Natural killer cell (primary cell): ENCODE measurements at regions not wholly inside any gene's neighbourhood (a gene's known extent, or its start where the extent isn't known, plus 50 kb on each side); places are given as distances from the start of the nearest gene placed in this dataset.

Source experiments
- ATAC-seq, 3 donors: fragments of 150-1000 bp in 2 of 3; fragments of 200-7000 bp in 1 of 3; cut with Tn5 transposase; 1 replicate in 1 of 3; 2 replicates in 2 of 3; pipeline ENCODE4 v1.10.0; 2021; ENCODE audit warnings: mild to moderate bottlenecking in 2 of 3, moderate library complexity in 2 of 3
- DNase-seq, 2 donors: peaks; one replicate each; pipeline versions ENCODE4 v3.0.0 to v3.0.0-alpha.2; 2013 to 2021; ENCODE audit warnings: mixed read lengths in 1 of 2
- H3K27ac ChIP-seq: one replicate; pipeline ENCODE4 v1.5.1; 2013; ENCODE audit warnings: mild to moderate bottlenecking, low read length
- H3K27me3 ChIP-seq: one replicate; pipeline ENCODE4 v1.6.1; 2013; ENCODE audit warnings: low read length; ENCODE audit not compliant: control insufficient read depth, insufficient read depth
- H3K36me3 ChIP-seq: one replicate; pipeline ENCODE4 v1.6.1; 2013; ENCODE audit warnings: low read length; ENCODE audit not compliant: control insufficient read depth, insufficient read depth
- H3K4me1 ChIP-seq: one replicate; pipeline ENCODE4 v1.6.1; 2013; ENCODE audit warnings: low read length; ENCODE audit not compliant: control insufficient read depth, insufficient read depth
- H3K4me3 ChIP-seq: one replicate; pipeline ENCODE4 v1.5.1; 2013; ENCODE audit warnings: low read length
- H3K9me3 ChIP-seq: one replicate; pipeline ENCODE4 v1.6.1; 2013; ENCODE audit warnings: low read length; ENCODE audit not compliant: control insufficient read depth, insufficient read depth
- H3K27ac Mint-ChIP-seq, 2 donors: one replicate each; pipeline ENCODE4 v1.8.0; 2022; ENCODE audit warnings: mild to moderate bottlenecking in 2 of 2, mixed read lengths in 2 of 2, moderate library complexity in 1 of 2
- H3K27me3 Mint-ChIP-seq, 2 donors: one replicate each; pipeline ENCODE4 v1.8.0; 2022; ENCODE audit warnings: low read depth in 2 of 2, mixed read lengths in 2 of 2
- H3K36me3 Mint-ChIP-seq: one replicate; pipeline ENCODE4 v1.8.0; 2022; ENCODE audit warnings: mixed read lengths
- H3K4me1 Mint-ChIP-seq, 2 donors: one replicate each; pipeline ENCODE4 v1.8.0; 2022; ENCODE audit warnings: mixed read lengths in 2 of 2
- H3K4me3 Mint-ChIP-seq: one replicate; pipeline ENCODE4 v1.8.0; 2022; ENCODE audit warnings: mild to moderate bottlenecking, moderate library complexity, mixed read lengths
- H3K9me3 Mint-ChIP-seq, 2 donors: one replicate each; pipeline ENCODE4 v1.8.0; 2022; ENCODE audit warnings: mixed read lengths in 2 of 2
- WGBS: methylation state at CpG from one replicate; pipeline ENCODE4 v1.1.7; 2013; ENCODE audit warnings: missing lambda C conversion rate; ENCODE audit not compliant: insufficient coverage; 5-methylcytosine and 5-hydroxymethylcytosine counted together
- intact Hi-C: fragments of 100-400 bp; cut with micrococcal nuclease; formaldehyde crosslinking; loops from one replicate; pipeline ENCODE4 v1.14.2; 2022
- TF ChIP-seq, protein P1 (sequence below): fragments of 200-600 bp; IDR thresholded peaks from one replicate; pipeline ENCODE4 v1.8.0; 2022; ENCODE audit warnings: antibody characterized with exemption

DNA sequence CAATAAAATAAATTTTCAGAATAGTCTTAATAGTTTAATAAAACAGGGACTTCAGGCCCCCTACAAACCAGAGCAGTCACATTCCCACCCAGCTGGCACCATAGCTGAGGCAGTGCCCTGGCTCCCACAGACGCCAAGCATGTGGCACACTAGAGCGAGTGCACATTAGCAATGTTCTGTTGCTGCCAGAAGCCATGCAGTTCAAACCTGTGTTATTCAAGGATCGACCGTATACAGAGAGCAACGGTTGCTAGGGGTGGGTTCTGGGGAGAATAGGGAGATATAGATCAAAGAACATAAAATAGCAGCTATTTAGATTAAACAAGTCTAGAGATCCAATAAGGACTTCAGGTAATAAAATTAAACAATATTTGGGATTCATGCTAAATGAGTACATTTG, 419.3 kb upstream of the KLHL1 start:
- Histone ChIP-seq H3K4me3 (no peak overlapping the region), H3K36me3 (no peaks in the 10 kb centered on the region), H3K4me1 (no peaks in the 10 kb centered on the region), H3K27ac (no peak overlapping the region), H3K9me3 (peaks cover 2% of the 10 kb centered on the region), H3K27me3 (no peaks in the 10 kb centered on the region)
- Mint-ChIP-seq H3K36me3 (no peaks in the 10 kb centered on the region), H3K27me3 (no peaks in the 10 kb centered on the region), H3K4me3 (no peak overlapping the region), H3K27ac (no peak overlapping the region), H3K4me1 (no peaks in the 10 kb centered on the region), H3K9me3 (peaks cover 6 to 16% of the 10 kb centered on the region in 2 donors)
- intact Hi-C loops = no loop called here
- WGBS = 90% methylated on average over 5 of the region's 5 CpGs
- no peak for DNase-seq
- ATAC-seq = no peak
- TF ChIP-seq, protein P1, sequence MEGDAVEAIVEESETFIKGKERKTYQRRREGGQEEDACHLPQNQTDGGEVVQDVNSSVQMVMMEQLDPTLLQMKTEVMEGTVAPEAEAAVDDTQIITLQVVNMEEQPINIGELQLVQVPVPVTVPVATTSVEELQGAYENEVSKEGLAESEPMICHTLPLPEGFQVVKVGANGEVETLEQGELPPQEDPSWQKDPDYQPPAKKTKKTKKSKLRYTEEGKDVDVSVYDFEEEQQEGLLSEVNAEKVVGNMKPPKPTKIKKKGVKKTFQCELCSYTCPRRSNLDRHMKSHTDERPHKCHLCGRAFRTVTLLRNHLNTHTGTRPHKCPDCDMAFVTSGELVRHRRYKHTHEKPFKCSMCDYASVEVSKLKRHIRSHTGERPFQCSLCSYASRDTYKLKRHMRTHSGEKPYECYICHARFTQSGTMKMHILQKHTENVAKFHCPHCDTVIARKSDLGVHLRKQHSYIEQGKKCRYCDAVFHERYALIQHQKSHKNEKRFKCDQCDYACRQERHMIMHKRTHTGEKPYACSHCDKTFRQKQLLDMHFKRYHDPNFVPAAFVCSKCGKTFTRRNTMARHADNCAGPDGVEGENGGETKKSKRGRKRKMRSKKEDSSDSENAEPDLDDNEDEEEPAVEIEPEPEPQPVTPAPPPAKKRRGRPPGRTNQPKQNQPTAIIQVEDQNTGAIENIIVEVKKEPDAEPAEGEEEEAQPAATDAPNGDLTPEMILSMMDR = no peak

DNA sequence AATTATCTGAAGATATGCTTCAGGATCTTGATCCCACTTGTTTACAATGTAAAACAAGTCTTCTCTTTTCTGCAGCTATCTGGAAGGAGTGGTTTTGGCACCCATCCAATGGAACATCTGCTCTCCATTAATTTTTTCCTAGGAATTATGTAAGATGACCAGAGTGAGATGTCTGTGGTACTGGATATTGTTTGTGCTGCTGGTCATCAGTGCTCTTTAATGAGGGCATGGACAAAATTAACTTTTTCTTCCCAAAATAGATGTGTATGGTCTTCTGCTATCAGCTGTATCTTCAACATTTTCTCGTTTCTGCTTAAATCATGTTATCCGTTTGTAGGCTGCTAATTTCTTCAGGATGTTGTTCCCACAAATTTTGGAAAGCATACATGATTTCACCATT, 415.4 kb upstream of the KLHL1 start:
- Mint-ChIP-seq H3K4me3 (no peak overlapping the region), H3K27ac (no peak overlapping the region), H3K27me3 (no peaks in the 10 kb centered on the region), H3K4me1 (no peaks in the 10 kb centered on the region), H3K9me3 (peaks cover 2 to 14% of the 10 kb centered on the region in 2 donors), H3K36me3 (no peaks in the 10 kb centered on the region)
- Histone ChIP-seq H3K4me3 (no peak overlapping the region), H3K27ac (no peak overlapping the region), H3K36me3 (no peaks in the 10 kb centered on the region), H3K9me3 (no peaks in the 10 kb centered on the region), H3K27me3 (no peaks in the 10 kb centered on the region), H3K4me1 (no peaks in the 10 kb centered on the region)
- ATAC-seq (no peak), DNase-seq (no peak)
- TF ChIP-seq, protein P1 = no peak
- intact Hi-C loops = no loop called here
- 84% methylated on average over 2 of the region's 2 CpGs for WGBS

DNA sequence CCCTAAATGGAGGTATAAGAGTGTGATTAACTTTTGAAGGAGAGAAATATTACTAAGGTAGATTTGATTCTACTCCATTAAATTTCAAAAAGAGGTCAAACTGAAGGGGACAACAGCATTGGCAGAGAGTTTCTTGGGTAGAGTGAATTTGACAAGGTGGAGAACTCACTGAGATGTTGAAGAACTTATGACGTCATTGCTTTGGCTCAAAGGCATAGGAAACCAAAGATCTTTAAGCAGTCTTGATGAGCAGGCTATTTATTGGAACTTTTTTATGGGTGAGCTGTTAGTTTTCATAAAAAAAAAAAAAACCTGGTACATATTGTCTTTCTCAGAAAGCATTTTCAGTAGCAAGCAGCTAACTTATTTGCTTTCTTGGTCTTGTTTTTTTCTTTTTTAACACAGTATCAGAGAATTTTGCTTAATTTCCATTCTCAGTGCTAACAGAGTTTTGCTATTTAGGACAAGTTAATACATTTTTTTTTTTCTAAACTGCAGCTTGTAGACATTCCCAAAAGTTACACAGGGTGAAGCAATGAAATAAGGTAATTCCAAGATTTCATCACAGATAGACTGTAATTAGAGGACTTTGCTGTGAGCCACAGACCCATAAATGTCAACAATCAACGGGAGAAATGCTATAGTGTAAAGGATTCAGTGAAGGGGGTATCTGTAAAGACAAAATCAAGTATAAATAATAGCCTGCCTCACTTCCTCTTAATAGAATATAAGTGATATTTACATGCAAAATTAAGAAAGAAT, 412.2 kb upstream of the KLHL1 start:
- 83% methylated on average over 1 of the region's 2 CpGs for WGBS

More for the DNA sequence above, 412.2 kb upstream of the KLHL1 start:
- Mint-ChIP-seq H3K36me3 (no peaks in the 10 kb centered on the region), H3K27me3 (no peaks in the 10 kb centered on the region), H3K9me3 (peaks cover 2 to 11% of the 10 kb centered on the region in 2 donors), H3K4me1 (no peaks in the 10 kb centered on the region), H3K4me3 (no peak overlapping the region), H3K27ac (no peak overlapping the region)
- H3K4me1 ChIP-seq = no peaks in the 10 kb centered on the region
- no peaks in the 10 kb centered on the region for H3K36me3 ChIP-seq
- no peaks in the 10 kb centered on the region for H3K9me3 ChIP-seq
- ATAC-seq (no peak), DNase-seq (no peak)
- TF ChIP-seq, protein P1 = no peak
- intact Hi-C loops = no loop called here
- H3K27me3 ChIP-seq = no peaks in the 10 kb centered on the region
- H3K4me3 ChIP-seq = no peak overlapping the region
- H3K27ac ChIP-seq = no peak overlapping the region
